ENCODE measurements at regions not wholly inside any gene's neighbourhood (a gene's known extent, or its start where the extent isn't known, plus 50 kb on each side); places are given as distances from the start of the nearest gene placed in this dataset.
A peak's percentile ranks its signal among the peaks of the same experiment; 100 is the strongest.

GRCh38 chr11:69361048-69361447 is 67.1 kb downstream of the MYEOV start:
- H3K4me3 ChIP-seq (ENCODE audit: low read depth, poor library complexity, severe bottlenecking): no peak overlapping the region
- WGBS, 2 donors: 78 to 85% methylated on average over 6 of the region's 6 CpGs
- no peak for TF ChIP-seq POLR2A (IDR thresholded peaks at IDR 0.05)
- TF ChIP-seq, protein P1, sequence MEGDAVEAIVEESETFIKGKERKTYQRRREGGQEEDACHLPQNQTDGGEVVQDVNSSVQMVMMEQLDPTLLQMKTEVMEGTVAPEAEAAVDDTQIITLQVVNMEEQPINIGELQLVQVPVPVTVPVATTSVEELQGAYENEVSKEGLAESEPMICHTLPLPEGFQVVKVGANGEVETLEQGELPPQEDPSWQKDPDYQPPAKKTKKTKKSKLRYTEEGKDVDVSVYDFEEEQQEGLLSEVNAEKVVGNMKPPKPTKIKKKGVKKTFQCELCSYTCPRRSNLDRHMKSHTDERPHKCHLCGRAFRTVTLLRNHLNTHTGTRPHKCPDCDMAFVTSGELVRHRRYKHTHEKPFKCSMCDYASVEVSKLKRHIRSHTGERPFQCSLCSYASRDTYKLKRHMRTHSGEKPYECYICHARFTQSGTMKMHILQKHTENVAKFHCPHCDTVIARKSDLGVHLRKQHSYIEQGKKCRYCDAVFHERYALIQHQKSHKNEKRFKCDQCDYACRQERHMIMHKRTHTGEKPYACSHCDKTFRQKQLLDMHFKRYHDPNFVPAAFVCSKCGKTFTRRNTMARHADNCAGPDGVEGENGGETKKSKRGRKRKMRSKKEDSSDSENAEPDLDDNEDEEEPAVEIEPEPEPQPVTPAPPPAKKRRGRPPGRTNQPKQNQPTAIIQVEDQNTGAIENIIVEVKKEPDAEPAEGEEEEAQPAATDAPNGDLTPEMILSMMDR (IDR thresholded peaks at IDR 0.05): no peak
- peak; percentile 0 to 59 for DNase-seq (ENCODE audit: low spot score in 2 of 2)
- intact Hi-C loops (cut with DNase I; ENCODE audit: low total_unique reads): no loop called here

DNA sequence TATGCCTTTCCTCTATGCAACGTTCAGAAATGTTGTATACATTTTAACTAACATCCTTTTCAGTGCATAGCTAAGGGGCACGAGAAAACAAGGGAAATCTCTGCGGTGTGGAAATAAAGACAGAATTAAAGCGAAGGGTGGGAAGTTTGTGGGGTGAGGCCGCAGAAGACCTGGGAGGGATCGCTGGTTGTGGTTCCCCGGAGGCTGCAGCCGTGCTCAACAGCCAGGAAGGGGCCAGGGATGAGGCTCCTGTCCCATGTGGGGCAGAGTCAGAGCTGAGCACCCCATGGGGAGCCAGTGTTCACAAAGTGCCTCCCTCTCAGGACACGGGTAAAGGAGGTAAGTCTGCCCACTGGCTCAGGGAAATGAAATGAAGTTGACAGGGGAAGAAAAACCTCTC is 67.5 kb downstream of the MYEOV start:
- TF ChIP-seq, protein P1 (IDR thresholded peaks at IDR 0.05): no peak
- no peak for TF ChIP-seq POLR2A (IDR thresholded peaks at IDR 0.05)
- 89% methylated on average over 9 of the region's 9 CpGs for WGBS, 2 donors
- intact Hi-C loops (cut with DNase I; ENCODE audit: low total_unique reads): no loop called here
- H3K4me3 ChIP-seq (ENCODE audit: low read depth, poor library complexity, severe bottlenecking): no peak overlapping the region
- peak in 1 of 2 donors; percentile 5 for DNase-seq (ENCODE audit: low spot score in 2 of 2)

DNA sequence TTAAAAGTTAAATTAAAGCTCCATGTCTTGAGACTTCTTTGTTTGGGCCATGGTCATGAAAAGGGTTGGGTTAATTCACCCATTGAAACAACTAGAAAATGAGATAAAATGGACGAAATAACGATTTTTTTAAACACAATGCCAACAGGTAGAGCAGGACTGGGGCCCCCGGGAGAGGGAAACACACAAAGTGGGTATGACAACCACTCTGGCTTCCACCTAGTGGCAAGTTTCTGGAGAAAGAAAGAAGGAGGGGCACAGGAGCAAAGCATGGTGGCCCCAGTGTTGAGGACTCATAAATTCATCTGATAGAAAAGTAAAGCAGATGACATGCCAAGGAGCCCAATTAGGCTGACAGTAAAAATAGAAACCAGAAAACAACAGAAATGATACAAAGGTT is 68.4 kb downstream of the MYEOV start:
- TF ChIP-seq, protein P1 (IDR thresholded peaks at IDR 0.05): no peak
- TF ChIP-seq POLR2A (IDR thresholded peaks at IDR 0.05): no peak
- no peak overlapping the region for H3K4me3 ChIP-seq (ENCODE audit: low read depth, poor library complexity, severe bottlenecking)
- intact Hi-C loops (cut with DNase I; ENCODE audit: low total_unique reads): no loop called here
- 85% methylated on average over 3 of the region's 3 CpGs for WGBS, 2 donors
- DNase-seq (ENCODE audit: low spot score in 2 of 2): peak in 1 of 2 donors; percentile 53

GRCh38 chr11:69364921-69365320 is 71.0 kb downstream of the MYEOV start:
- 70 to 73% methylated on average over 4 of the region's 4 CpGs for WGBS, 2 donors
- TF ChIP-seq, protein P1 (IDR thresholded peaks at IDR 0.05): no peak
- TF ChIP-seq POLR2A (IDR thresholded peaks at IDR 0.05): no peak
- DNase-seq (ENCODE audit: low spot score in 2 of 2): no peak
- H3K4me3 ChIP-seq (ENCODE audit: low read depth, poor library complexity, severe bottlenecking): no peak overlapping the region
- intact Hi-C loops (cut with DNase I; ENCODE audit: low total_unique reads): no loop called here

- 77 to 78% methylated on average over 4 of the region's 4 CpGs for WGBS, 2 donors
- no peak overlapping the region for H3K4me3 ChIP-seq (ENCODE audit: low read depth, poor library complexity, severe bottlenecking)
- DNase-seq (ENCODE audit: low spot score in 2 of 2): no peak
- intact Hi-C loops (cut with DNase I; ENCODE audit: low total_unique reads): no loop called here
- TF ChIP-seq, protein P1 (IDR thresholded peaks at IDR 0.05): no peak
- no peak for TF ChIP-seq POLR2A (IDR thresholded peaks at IDR 0.05)
Observed at GRCh38 chr11:69365558-69365957, 71.6 kb downstream of the MYEOV start.

DNA sequence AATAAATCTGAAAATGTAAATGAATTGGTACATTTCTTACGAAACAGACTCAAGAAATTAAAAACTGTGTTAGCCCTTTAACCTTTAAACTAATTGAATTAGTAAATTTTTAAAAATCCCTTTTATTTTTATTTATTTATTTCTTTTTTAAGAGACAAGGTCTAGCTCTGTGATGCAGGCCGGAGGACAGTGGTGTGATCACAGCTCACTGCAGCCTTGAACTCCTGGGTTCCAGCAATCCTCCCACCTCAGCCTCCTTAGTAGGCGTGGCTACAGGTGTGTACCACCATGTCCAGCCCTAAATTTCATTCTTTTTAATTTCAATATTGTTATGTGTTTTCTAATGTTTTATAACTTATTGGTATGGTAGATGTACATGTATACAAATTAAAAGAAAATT is 72.6 kb downstream of the MYEOV start:
- TF ChIP-seq, protein P1 (IDR thresholded peaks at IDR 0.05): no peak
- H3K4me3 ChIP-seq (ENCODE audit: low read depth, poor library complexity, severe bottlenecking): no peak overlapping the region
- no peak for DNase-seq (ENCODE audit: low spot score in 2 of 2)
- intact Hi-C loops (cut with DNase I; ENCODE audit: low total_unique reads): no loop called here
- 95 to 99% methylated on average over 3 of the region's 3 CpGs for WGBS, 2 donors

All from lower leg skin (tissue), 4 donors.